Neural progenitor cell (in vitro differentiated cells): ENCODE measurements at regions not wholly inside any gene's neighbourhood (a gene's known extent, or its start where the extent isn't known, plus 50 kb on each side); places are given as distances from the start of the nearest gene placed in this dataset.

Source experiments
- EZH2 ChIP-seq: fragments of 200-600 bp; sonication (generic); IDR thresholded peaks from 2 replicates; pipeline ENCODE4 v1.6.1; 2017; ENCODE audit warnings: antibody characterized with exemption, mild to moderate bottlenecking, moderate library complexity
- TF ChIP-seq, protein P1 (sequence below): fragments of 200-600 bp; sonication (generic); IDR thresholded peaks from 2 replicates; pipeline ENCODE4 v1.5.1; 2017; ENCODE audit warnings: antibody characterized with exemption, mild to moderate bottlenecking

DNA sequence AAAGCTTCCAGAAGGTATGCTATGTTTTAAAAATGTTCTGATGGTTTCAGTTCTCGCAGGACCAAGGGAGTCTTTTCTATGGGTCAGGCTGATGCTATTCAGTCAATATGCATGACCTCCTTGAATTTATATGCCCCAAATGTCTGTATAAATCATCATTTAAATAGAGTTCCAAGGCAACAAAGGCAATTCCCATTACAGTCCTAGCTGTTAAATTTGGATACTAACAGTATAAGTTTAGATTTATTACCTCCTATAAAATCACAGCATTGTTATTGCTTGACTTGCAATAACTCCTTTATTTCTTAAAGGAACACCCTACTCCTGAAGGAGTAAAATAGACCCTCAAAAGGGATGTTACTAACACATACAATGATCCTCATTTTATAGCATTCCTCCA, 387.7 kb upstream of the CHD1 start:
- TF ChIP-seq, protein P1, sequence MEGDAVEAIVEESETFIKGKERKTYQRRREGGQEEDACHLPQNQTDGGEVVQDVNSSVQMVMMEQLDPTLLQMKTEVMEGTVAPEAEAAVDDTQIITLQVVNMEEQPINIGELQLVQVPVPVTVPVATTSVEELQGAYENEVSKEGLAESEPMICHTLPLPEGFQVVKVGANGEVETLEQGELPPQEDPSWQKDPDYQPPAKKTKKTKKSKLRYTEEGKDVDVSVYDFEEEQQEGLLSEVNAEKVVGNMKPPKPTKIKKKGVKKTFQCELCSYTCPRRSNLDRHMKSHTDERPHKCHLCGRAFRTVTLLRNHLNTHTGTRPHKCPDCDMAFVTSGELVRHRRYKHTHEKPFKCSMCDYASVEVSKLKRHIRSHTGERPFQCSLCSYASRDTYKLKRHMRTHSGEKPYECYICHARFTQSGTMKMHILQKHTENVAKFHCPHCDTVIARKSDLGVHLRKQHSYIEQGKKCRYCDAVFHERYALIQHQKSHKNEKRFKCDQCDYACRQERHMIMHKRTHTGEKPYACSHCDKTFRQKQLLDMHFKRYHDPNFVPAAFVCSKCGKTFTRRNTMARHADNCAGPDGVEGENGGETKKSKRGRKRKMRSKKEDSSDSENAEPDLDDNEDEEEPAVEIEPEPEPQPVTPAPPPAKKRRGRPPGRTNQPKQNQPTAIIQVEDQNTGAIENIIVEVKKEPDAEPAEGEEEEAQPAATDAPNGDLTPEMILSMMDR: no peak
- TF ChIP-seq EZH2: no peak
